Caco-2 (cell line): ENCODE measurements at regions not wholly inside any gene's neighbourhood (a gene's known extent, or its start where the extent isn't known, plus 50 kb on each side); places are given as distances from the start of the nearest gene placed in this dataset.

Experiments
- BruUV-seq: library from RNA; stranded (reverse); fragments of 400-500 nt; replicated peaks from 2 replicates; lab custom pipeline; 2021; lab: Mats Ljungman, UMichigan
- CTCF ChIA-PET: fragments of 300-600 bp; sonication (Branson Sonifier 250); formaldehyde crosslinking; loops from one replicate; lab custom pipeline; 2022; ENCODE audit warnings: antibody characterized with exemption; lab: Charles Lee
- POLR2A ChIA-PET: fragments of 300-600 bp; sonication (Branson Sonifier 250); formaldehyde crosslinking; loops from one replicate; lab custom pipeline; 2022; ENCODE audit warnings: antibody characterized with exemption; lab: Charles Lee
- DNase-seq, 2 experiments: peaks; one replicate each; pipeline versions ENCODE4 v3.0.0 to v3.0.0-alpha.2; 2020 to 2022
- H3K27me3 ChIP-seq: replicated peaks from 2 replicates; pipeline ENCODE4 v1.6.0; 2011; ENCODE audit warnings: low read length; ENCODE audit not compliant: control insufficient read depth, insufficient read depth
- H3K36me3 ChIP-seq: 2 replicates; pipeline ENCODE4 v1.5.1; 2011; ENCODE audit warnings: low read length; ENCODE audit not compliant: control insufficient read depth, insufficient read depth
- H3K4me1 ChIP-seq: fragments of 250-450 bp; sonication (Bioruptor Pico); 2 replicates; pipeline ENCODE4 v1.5.1; 2020; ENCODE audit warnings: mild to moderate bottlenecking
- H3K4me3 ChIP-seq: 2 replicates; pipeline ENCODE4 v1.5.1; 2011; ENCODE audit warnings: low read depth, mild to moderate bottlenecking, control low read depth, low read length
- H3K9me3 ChIP-seq: fragments of 250-450 bp; sonication (Bioruptor Pico); 2 replicates; pipeline ENCODE4 v1.5.1; 2020; ENCODE audit warnings: mild to moderate bottlenecking, moderate library complexity
- H3K27ac Mint-ChIP-seq: one replicate; pipeline ENCODE4 v1.8.0; 2022; ENCODE audit warnings: mixed read lengths; ENCODE audit not compliant: unreplicated experiment
- H3K27me3 Mint-ChIP-seq: one replicate; pipeline ENCODE4 v1.8.0; 2022; ENCODE audit warnings: mixed read lengths; ENCODE audit not compliant: insufficient read depth, unreplicated experiment
- H3K36me3 Mint-ChIP-seq: one replicate; pipeline ENCODE4 v1.8.0; 2022; ENCODE audit warnings: mild to moderate bottlenecking, mixed read lengths; ENCODE audit not compliant: insufficient read depth, unreplicated experiment
- H3K4me1 Mint-ChIP-seq: one replicate; pipeline ENCODE4 v1.8.0; 2022; ENCODE audit warnings: low read depth, mixed read lengths; ENCODE audit not compliant: unreplicated experiment
- H3K4me3 Mint-ChIP-seq: one replicate; pipeline ENCODE4 v1.8.0; 2022; ENCODE audit warnings: mild to moderate bottlenecking, moderate library complexity, mixed read lengths; ENCODE audit not compliant: unreplicated experiment
- H3K9me3 Mint-ChIP-seq: one replicate; pipeline ENCODE4 v1.8.0; 2022; ENCODE audit warnings: mixed read lengths; ENCODE audit not compliant: unreplicated experiment
- CTCF ChIP-seq, 2 experiments: fragments of 200-600 bp in 1 of 2; IDR thresholded peaks; 1 replicate in 1 of 2; 2 replicates in 1 of 2; pipeline versions ENCODE4 v1.5.1 to v1.8.0; 2011 to 2022; ENCODE audit warnings: antibody characterized with exemption in 1 of 2, control low read depth in 1 of 2, inconsistent platforms in 1 of 2, low read depth in 1 of 2, low read length in 1 of 2, mild to moderate bottlenecking in 1 of 2, moderate library complexity in 1 of 2; ENCODE audit not compliant: insufficient read depth in 1 of 2, severe bottlenecking in 1 of 2, unreplicated experiment in 1 of 2
- intact Hi-C: fragments of 100-400 bp; cut with micrococcal nuclease; formaldehyde crosslinking; loops from one replicate; pipeline ENCODE4 v1.10.0; 2022; ENCODE audit not compliant: unreplicated experiment

- H3K4me3 Mint-ChIP-seq = no peak overlapping the region
- Histone ChIP-seq H3K27me3 (no peaks in the 10 kb centered on the region), H3K9me3 (peaks cover 10% of the 10 kb centered on the region; the same call in 1 of the 2 replicates), H3K4me3 (no peak overlapping the region), H3K4me1 (no peaks in the 10 kb centered on the region; the same call in 1 of the 2 replicates), H3K36me3 (no peaks in the 10 kb centered on the region)
- POLR2A ChIA-PET = no interaction called here
- intact Hi-C loops = no loop called here
- TF ChIP-seq CTCF (IDR thresholded peaks at IDR 0.05; ENCODE audit: insufficient read depth in 1 of 2, low read depth in 1 of 2, low read length in 1 of 2, severe bottlenecking in 1 of 2, unreplicated experiment in 1 of 2) = no peak
- BruUV-seq = no TSS peak
- H3K9me3 Mint-ChIP-seq = peaks cover 13% of the 10 kb centered on the region
- CTCF ChIA-PET = no interaction called here
- H3K27me3 Mint-ChIP-seq = peaks cover 7% of the 10 kb centered on the region
- H3K36me3 Mint-ChIP-seq = no peaks in the 10 kb centered on the region
- H3K4me1 Mint-ChIP-seq = no peaks in the 10 kb centered on the region
- no peak overlapping the region for H3K27ac Mint-ChIP-seq
- DNase-seq = peak; percentile 19 to 50
Observed at GRCh38 chr3:13718436-13718835, 161.4 kb downstream of the WNT7A start.

GRCh38 chr3:13718000-13718399 lies 161.9 kb downstream of the WNT7A start:
- intact Hi-C loops = no loop called here
- H3K27me3 ChIP-seq = no peaks in the 10 kb centered on the region
- H3K36me3 ChIP-seq = no peaks in the 10 kb centered on the region
- TF ChIP-seq CTCF (IDR thresholded peaks at IDR 0.05; ENCODE audit: insufficient read depth in 1 of 2, low read depth in 1 of 2, low read length in 1 of 2, severe bottlenecking in 1 of 2, unreplicated experiment in 1 of 2) = no peak
- CTCF ChIA-PET = no interaction called here
- BruUV-seq = no TSS peak
- Mint-ChIP-seq H3K27ac (no peak overlapping the region), H3K4me3 (no peak overlapping the region), H3K36me3 (peaks cover 2% of the 10 kb centered on the region), H3K9me3 (peaks cover 12% of the 10 kb centered on the region), H3K27me3 (peaks cover 7% of the 10 kb centered on the region), H3K4me1 (no peaks in the 10 kb centered on the region)
- peaks cover 10% of the 10 kb centered on the region; the same call in 1 of the 2 replicates for H3K9me3 ChIP-seq
- DNase-seq = no peak
- POLR2A ChIA-PET = no interaction called here
- H3K4me1 ChIP-seq = no peaks in the 10 kb centered on the region; the same call in 1 of the 2 replicates
- H3K4me3 ChIP-seq = no peak overlapping the region

GRCh38 chr3:13717222-13717895 lies 162.5 kb downstream of the WNT7A start:
- intact Hi-C loops = no loop called here
- ChIA-PET POLR2A (no interaction called here), CTCF (interaction anchor here (0.7 kb wide), 1 partner anchor 179 kb away, joined by 3 read pairs; no protein-coding TSS in a partner anchor)
- Mint-ChIP-seq H3K27me3 (peaks cover 4% of the 10 kb centered on the region), H3K27ac (no peak overlapping the region), H3K4me1 (no peaks in the 10 kb centered on the region), H3K36me3 (peaks cover 5% of the 10 kb centered on the region), H3K4me3 (no peak overlapping the region), H3K9me3 (peaks cover 6% of the 10 kb centered on the region)
- BruUV-seq = no TSS peak
- H3K9me3 ChIP-seq = peaks cover 4% of the 10 kb centered on the region; the same call in 1 of the 2 replicates
- no peaks in the 10 kb centered on the region for H3K36me3 ChIP-seq
- H3K4me3 ChIP-seq = no peak overlapping the region
- no peak for TF ChIP-seq CTCF (IDR thresholded peaks at IDR 0.05; ENCODE audit: insufficient read depth in 1 of 2, low read depth in 1 of 2, low read length in 1 of 2, severe bottlenecking in 1 of 2, unreplicated experiment in 1 of 2)
- no peaks in the 10 kb centered on the region for H3K27me3 ChIP-seq
- H3K4me1 ChIP-seq = no peaks in the 10 kb centered on the region; the same call in 1 of the 2 replicates
- no peak for DNase-seq
